PFSK-1 (cell line): ENCODE measurements at regions not wholly inside any gene's neighbourhood (a gene's known extent, or its start where the extent isn't known, plus 50 kb on each side); places are given as distances from the start of the nearest gene placed in this dataset.

Experiments used
- FOXP2 ChIP-seq: optimal IDR thresholded peaks from 2 replicates; pipeline ENCODE3; 2011; ENCODE audit warnings: borderline replicate concordance, control low read depth, inconsistent platforms; ENCODE audit not compliant: insufficient read depth; ENCODE audit errors: extremely low read length, extremely low read depth
- POLR2AphosphoS5 ChIP-seq: IDR thresholded peaks from 2 replicates; pipeline ENCODE4 v1.6.1; 2012; ENCODE audit warnings: low read depth, mild to moderate bottlenecking, control low read depth, low read length, moderate library complexity
- REST ChIP-seq, 2 experiments: IDR thresholded peaks; 2 replicates each; pipeline versions ENCODE4 v1.6.1 to v1.8.0; 2011 to 2012; ENCODE audit warnings: low read depth in 2 of 2, low read length in 2 of 2, control low read depth in 1 of 2, inconsistent platforms in 1 of 2, mild to moderate bottlenecking in 1 of 2, moderate library complexity in 1 of 2; ENCODE audit not compliant: insufficient read depth in 1 of 2
- SIN3A ChIP-seq: IDR thresholded peaks from 2 replicates; pipeline ENCODE4 v1.6.1; 2012; ENCODE audit warnings: mild to moderate bottlenecking, low read length, moderate library complexity, borderline replicate concordance; ENCODE audit not compliant: insufficient read depth
- TAF1 ChIP-seq: IDR thresholded peaks from 2 replicates; pipeline ENCODE4 v1.6.1; 2012; ENCODE audit warnings: low read length, control low read depth, borderline replicate concordance; ENCODE audit not compliant: insufficient read depth

- TF ChIP-seq TAF1 (no peak), POLR2AphosphoS5 (no peak), SIN3A (no peak), REST (IDR thresholded peaks at IDR 0.05; ENCODE audit: insufficient read depth in 1 of 2, low read depth in 2 of 2, low read length in 2 of 2) (no peak), FOXP2 (no peak)
Observed at GRCh38 chr5:29508131-29508530, 1685.4 kb upstream of the CDH6 start.

DNA sequence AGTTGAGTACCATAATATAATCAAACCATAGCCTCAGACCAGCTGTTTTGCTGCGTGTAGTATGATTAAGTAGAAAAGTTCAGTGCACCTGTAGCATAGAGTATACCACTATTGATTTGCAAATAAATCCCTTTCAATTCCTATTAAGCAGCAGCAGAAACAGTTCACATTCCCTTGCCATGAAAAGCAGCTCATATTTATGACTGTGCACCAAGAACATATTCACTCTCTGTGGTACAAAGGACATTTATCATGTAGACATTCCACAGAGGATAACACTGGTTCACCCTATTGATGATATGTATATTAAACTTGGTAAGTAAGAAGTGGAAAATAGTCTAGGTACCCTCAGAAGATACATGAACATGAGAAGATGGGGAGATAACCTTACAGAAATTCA lies 1689.1 kb upstream of the CDH6 start:
- TF ChIP-seq FOXP2 = no peak

DNA sequence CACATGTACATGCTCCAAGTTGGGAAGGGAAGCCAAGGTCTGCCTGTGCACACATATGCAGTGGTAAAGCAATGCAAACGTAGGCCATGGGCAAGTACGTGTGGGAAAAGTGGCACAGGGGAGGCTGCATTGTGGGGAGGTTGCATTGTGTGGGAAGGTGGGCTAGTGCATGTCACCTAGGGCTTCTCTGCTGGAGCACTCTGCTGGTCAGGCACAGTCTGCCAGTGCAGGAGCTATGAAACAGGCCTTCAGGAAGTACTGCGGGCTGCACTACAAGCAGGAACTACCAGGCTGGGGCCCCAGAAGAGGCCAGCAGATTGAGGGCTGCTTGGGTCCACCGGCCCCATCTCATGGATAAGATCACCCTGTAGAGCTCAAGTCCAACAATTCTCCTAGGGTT lies 1694.6 kb upstream of the CDH6 start:
- TF ChIP-seq SIN3A (no peak), TAF1 (no peak), POLR2AphosphoS5 (no peak), FOXP2 (no peak), REST (IDR thresholded peaks at IDR 0.05; ENCODE audit: insufficient read depth in 1 of 2, low read depth in 2 of 2, low read length in 2 of 2) (no peak)

DNA sequence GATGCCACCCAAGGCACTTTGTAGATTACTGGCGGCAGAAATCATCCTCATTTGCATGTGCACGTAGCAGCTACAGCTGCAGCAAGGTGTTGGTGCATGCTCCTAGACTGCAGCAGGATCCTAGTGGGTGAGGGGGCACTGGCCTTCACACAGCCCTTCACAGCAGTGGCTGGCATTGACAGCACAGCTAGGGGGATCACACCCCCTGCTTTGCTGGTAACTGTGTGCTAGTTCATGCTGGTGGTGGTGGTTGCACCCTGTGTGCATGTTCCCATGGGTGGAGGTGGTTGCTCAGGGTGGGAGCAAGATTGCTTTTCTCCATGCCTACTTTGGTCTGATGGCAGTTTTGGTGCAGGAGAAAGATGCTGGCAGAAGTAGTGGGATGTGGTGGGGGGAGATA lies 1695.1 kb upstream of the CDH6 start:
- TF ChIP-seq POLR2AphosphoS5 = no peak

DNA sequence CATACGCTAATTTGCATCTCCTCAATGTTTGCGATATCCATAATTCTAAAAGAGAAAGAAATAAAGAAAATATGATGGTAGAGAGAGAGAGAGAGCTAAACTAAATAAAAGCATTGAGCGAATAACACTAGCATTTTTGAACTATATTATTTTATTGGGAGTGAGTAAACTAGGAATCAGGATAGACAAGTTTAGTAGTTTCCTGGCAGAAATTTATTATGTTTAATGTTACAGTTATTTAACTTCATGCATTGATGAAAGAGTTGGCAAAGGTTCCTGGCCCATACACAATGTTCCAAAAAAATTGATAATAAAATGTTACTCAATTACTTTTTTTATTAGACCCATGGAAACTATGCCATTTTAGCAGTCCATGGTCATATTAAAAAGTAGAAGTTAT lies 1708.2 kb upstream of the CDH6 start:
- no peak for TF ChIP-seq POLR2AphosphoS5
- TF ChIP-seq TAF1 = no peak
- no peak for TF ChIP-seq REST (IDR thresholded peaks at IDR 0.05; ENCODE audit: insufficient read depth in 1 of 2, low read depth in 2 of 2, low read length in 2 of 2)
- no peak for TF ChIP-seq SIN3A

GRCh38 chr5:29469581-29469980 lies 1723.9 kb upstream of the CDH6 start:
- TF ChIP-seq REST (IDR thresholded peaks at IDR 0.05; ENCODE audit: insufficient read depth in 1 of 2, low read depth in 2 of 2, low read length in 2 of 2) (no peak), TAF1 (no peak), POLR2AphosphoS5 (no peak), SIN3A (no peak), FOXP2 (no peak)
